Stimulated activated CD8-positive, alpha-beta memory T cell treated with anti-CD3 and anti-CD28 coated beads, Interleukin-15, amount 100 ng/mL, for 4 hours (primary cell): ENCODE measurements at regions not wholly inside any gene's neighbourhood (a gene's known extent, or its start where the extent isn't known, plus 50 kb on each side); places are given as distances from the start of the nearest gene placed in this dataset.
"Not testable (repeated sequence)": the region's sequence is repeated elsewhere in the genome, so short reads cannot be mapped to it uniquely, and the experiment has no call there.

Source experiments
- DNase-seq, 2 donors: peaks; one replicate each; pipeline ENCODE4 v3.0.0-alpha.2; 2020; ENCODE audit warnings: low read depth in 2 of 2

GRCh38 chr12:59404109-59404650 lies 191.6 kb upstream of the SLC16A7 start:
- DNase-seq: no peak

GRCh38 chr12:59403259-59403932 lies 192.4 kb upstream of the SLC16A7 start:
- peak in 1 of 2 donors; percentile 6 for DNase-seq

- no peak for DNase-seq
Measured at GRCh38 chr12:59401862-59402261, 194.0 kb upstream of the SLC16A7 start.

GRCh38 chr12:59398164-59398563 lies 197.7 kb upstream of the SLC16A7 start:
- no peak for DNase-seq

GRCh38 chr12:59396919-59397318 lies 198.9 kb upstream of the SLC16A7 start:
- no peak for DNase-seq

GRCh38 chr12:59396519-59396918 lies 199.3 kb upstream of the SLC16A7 start:
- no peak for DNase-seq

GRCh38 chr12:59395310-59395709 lies 200.5 kb upstream of the SLC16A7 start:
- not testable (repeated sequence) for DNase-seq

GRCh38 chr12:59393506-59393905 lies 202.3 kb upstream of the SLC16A7 start:
- DNase-seq: no peak

GRCh38 chr12:59389968-59390576 lies 205.8 kb upstream of the SLC16A7 start:
- DNase-seq: no peak

- DNase-seq: no peak
Measured at GRCh38 chr12:59388694-59389093, 207.1 kb upstream of the SLC16A7 start.

- no peak for DNase-seq
Measured at GRCh38 chr12:59388176-59388575, 207.7 kb upstream of the SLC16A7 start.

GRCh38 chr12:59386236-59386635 lies 209.6 kb upstream of the SLC16A7 start:
- no peak for DNase-seq

- DNase-seq: no peak
Measured at GRCh38 chr12:59383079-59383822, 212.6 kb upstream of the SLC16A7 start.

- DNase-seq: no peak
Measured at GRCh38 chr12:59382282-59383078, 213.3 kb upstream of the SLC16A7 start.

GRCh38 chr12:59381106-59381505 lies 214.7 kb upstream of the SLC16A7 start:
- no peak for DNase-seq

- DNase-seq: no peak
Measured at GRCh38 chr12:59375633-59376032, 220.2 kb upstream of the SLC16A7 start.

- DNase-seq: no peak
Measured at GRCh38 chr12:59374783-59375182, 221.0 kb upstream of the SLC16A7 start.

GRCh38 chr12:59372956-59373355 lies 222.9 kb upstream of the SLC16A7 start:
- no peak for DNase-seq

GRCh38 chr12:59370933-59371332 lies 224.9 kb upstream of the SLC16A7 start:
- no peak for DNase-seq

GRCh38 chr12:59365133-59365532 lies 230.7 kb upstream of the SLC16A7 start:
- DNase-seq: no peak

GRCh38 chr12:59357811-59358210 lies 238.0 kb upstream of the SLC16A7 start:
- DNase-seq: no peak

GRCh38 chr12:59346248-59346647 lies 249.6 kb upstream of the SLC16A7 start:
- DNase-seq: not testable (repeated sequence)
